ENCODE measurements at regions not wholly inside any gene's neighbourhood (a gene's known extent, or its start where the extent isn't known, plus 50 kb on each side); places are given as distances from the start of the nearest gene placed in this dataset.

GRCh38 chr4:86472377-86473019 lies 112.6 kb upstream of the MAPK10 start:
- TF ChIP-seq POLR2A (IDR thresholded peaks at IDR 0.05) (no peak), CTCF (IDR thresholded peaks at IDR 0.05) (no peak)

All from vagina (tissue), 2 donors.